H1 (cell line): ENCODE measurements at regions not wholly inside any gene's neighbourhood (a gene's known extent, or its start where the extent isn't known, plus 50 kb on each side); places are given as distances from the start of the nearest gene placed in this dataset.

ENCODE experiments used
- CTCF ChIA-PET: fragments of 300-600 bp; sonication (Branson Sonifier 250); formaldehyde crosslinking; loops from one replicate; lab custom pipeline; 2021; ENCODE audit not compliant: partially characterized antibody; lab: Charles Lee
- POLR2A ChIA-PET: fragments of 300-600 bp; sonication (Branson Sonifier 250); formaldehyde crosslinking; loops from one replicate; lab custom pipeline; 2021; ENCODE audit warnings: inconsistent platforms; ENCODE audit not compliant: partially characterized antibody; lab: Charles Lee
- DNase-seq, 2 experiments: peaks; one replicate each; pipeline versions ENCODE4 v3.0.0 to v3.0.0-alpha.2; 2010 to 2022; ENCODE audit warnings: low spot score in 2 of 2, low read depth in 1 of 2, mixed read lengths in 1 of 2
- FAIRE-seq: peaks from 2 replicates; lab custom pipeline; 2011; peaks lifted over from hg19 to GRCh38; lab: Jason Lieb, UNC
- H2AFZ ChIP-seq: 2 replicates; pipeline ENCODE4 v1.8.1; 2012; ENCODE audit warnings: low read length, inconsistent platforms
- H2AK5ac ChIP-seq: 2 replicates; pipeline ENCODE4 v1.6.1; 2013; ENCODE audit warnings: low read depth, low read length
- H2BK120ac ChIP-seq: replicated peaks from 2 replicates; pipeline ENCODE3; 2013; ENCODE audit warnings: low read depth, low read length, inconsistent platforms
- H2BK12ac ChIP-seq: 2 replicates; pipeline ENCODE4 v1.6.1; 2013; ENCODE audit warnings: low read depth, low read length
- H2BK15ac ChIP-seq: 2 replicates; pipeline ENCODE4 v1.6.1; 2013; ENCODE audit warnings: low read length
- H2BK20ac ChIP-seq: 2 replicates; pipeline ENCODE4 v1.6.1; 2013; ENCODE audit warnings: low read length
- H2BK5ac ChIP-seq: 2 replicates; pipeline ENCODE4 v1.6.1; 2013; ENCODE audit warnings: low read depth, low read length
- H3K14ac ChIP-seq: 2 replicates; pipeline ENCODE4 v1.6.1; 2013; ENCODE audit warnings: inconsistent platforms; ENCODE audit not compliant: insufficient read length
- H3K18ac ChIP-seq: 2 replicates; pipeline ENCODE4 v1.6.1; 2013; ENCODE audit warnings: low read length; ENCODE audit errors: extremely low read depth
- H3K23ac ChIP-seq: 2 replicates; pipeline ENCODE4 v1.6.1; 2013; ENCODE audit warnings: inconsistent platforms; ENCODE audit not compliant: insufficient read length
- H3K23me2 ChIP-seq: 2 replicates; pipeline ENCODE4 v1.6.1; 2013; ENCODE audit warnings: low read depth, low read length
- H3K27ac ChIP-seq: 2 replicates; pipeline ENCODE4 v1.6.1; 2011; ENCODE audit warnings: low read depth, low read length, inconsistent platforms
- H3K27me3 ChIP-seq, 4 experiments: replicated peaks in 1 of 4; 1 replicate in 1 of 4; 2 replicates in 3 of 4; pipeline versions ENCODE4 v1.6.1 to v1.8.1; 2011 to 2013; ENCODE audit warnings: low read length in 3 of 4, mild to moderate bottlenecking in 3 of 4, inconsistent platforms in 2 of 4, mixed read lengths in 2 of 4, moderate library complexity in 1 of 4; ENCODE audit not compliant: control insufficient read depth in 3 of 4, insufficient read depth in 3 of 4; ENCODE audit errors: extremely low read depth in 1 of 4
- H3K36me3 ChIP-seq, 4 experiments: 2 replicates each; pipeline versions ENCODE4 v1.6.1 to v1.8.1; 2011 to 2013; ENCODE audit warnings: mild to moderate bottlenecking in 4 of 4, low read length in 3 of 4, moderate library complexity in 2 of 4, control low read depth in 1 of 4, inconsistent platforms in 1 of 4; ENCODE audit not compliant: insufficient read depth in 4 of 4, control insufficient read depth in 2 of 4
- H3K4ac ChIP-seq: replicated peaks from 2 replicates; pipeline ENCODE3; 2013; ENCODE audit warnings: low read length, low read depth, mixed read lengths, inconsistent platforms; ENCODE audit not compliant: insufficient read length
- H3K4me1 ChIP-seq, 4 experiments: replicated peaks in 1 of 4; 1 replicate in 1 of 4; 2 replicates in 3 of 4; pipeline versions ENCODE4 v1.6.1 to v1.8.1; 2011 to 2013; ENCODE audit warnings: low read length in 3 of 4, inconsistent platforms in 2 of 4, mixed read lengths in 1 of 4; ENCODE audit not compliant: insufficient read depth in 4 of 4, control insufficient read depth in 3 of 4
- H3K4me2 ChIP-seq, 2 experiments: 2 replicates each; pipeline versions ENCODE4 v1.6.1 to v1.8.1; 2011 to 2013; ENCODE audit warnings: low read depth in 2 of 2, low read length in 2 of 2, control low read depth in 1 of 2, inconsistent platforms in 1 of 2, mild to moderate bottlenecking in 1 of 2; ENCODE audit not compliant: insufficient read depth in 1 of 2
- H3K4me3 ChIP-seq, 4 experiments: fragments of 200-600, 300-600 bp in 1 of 4; sonication (generic), shearing (Covaris generic), sonication (Bioruptor Twin) in 1 of 4; 2 replicates each; pipeline versions ENCODE4 v1.5.1 to v1.8.1; 2011 to 2016; ENCODE audit warnings: low read length in 4 of 4, low read depth in 3 of 4, control low read depth in 2 of 4, inconsistent platforms in 2 of 4, mild to moderate bottlenecking in 2 of 4, mixed read lengths in 1 of 4, moderate library complexity in 1 of 4; ENCODE audit not compliant: insufficient read depth in 2 of 4; ENCODE audit errors: extremely low read depth in 1 of 4
- H3K56ac ChIP-seq: replicated peaks from 2 replicates; pipeline ENCODE3; 2013; ENCODE audit warnings: low read depth, mild to moderate bottlenecking, mixed read lengths, low read length, inconsistent platforms; ENCODE audit not compliant: insufficient read length
- H3K79me1 ChIP-seq: 2 replicates; pipeline ENCODE4 v1.6.1; 2013; ENCODE audit warnings: low read depth, low read length, control low read depth
- H3K79me2 ChIP-seq, 2 experiments: 2 replicates each; pipeline versions ENCODE4 v1.6.1 to v1.8.1; 2012 to 2013; ENCODE audit warnings: low read length in 2 of 2, mild to moderate bottlenecking in 2 of 2, inconsistent platforms in 1 of 2; ENCODE audit not compliant: insufficient read depth in 2 of 2, control insufficient read depth in 1 of 2
- H3K9ac ChIP-seq, 4 experiments: replicated peaks in 1 of 4; 1 replicate in 1 of 4; 2 replicates in 3 of 4; pipeline versions ENCODE4 v1.6.1 to v1.8.1; 2011 to 2013; ENCODE audit warnings: low read depth in 3 of 4, low read length in 3 of 4, control low read depth in 2 of 4, mild to moderate bottlenecking in 2 of 4, moderate library complexity in 2 of 4, inconsistent platforms in 1 of 4; ENCODE audit errors: extremely low read depth in 1 of 4
- H3K9me3 ChIP-seq, 2 experiments: 2 replicates each; pipeline versions ENCODE4 v1.6.1 to v1.8.1; 2012 to 2013; ENCODE audit warnings: mild to moderate bottlenecking in 2 of 2, moderate library complexity in 2 of 2, control low read depth in 1 of 2, inconsistent platforms in 1 of 2, low read depth in 1 of 2, low read length in 1 of 2, mixed read lengths in 1 of 2; ENCODE audit not compliant: insufficient read depth in 2 of 2
- H4K20me1 ChIP-seq, 2 experiments: replicated peaks in 1 of 2; 2 replicates each; pipeline versions ENCODE3 to v1.8.1; 2011 to 2013; ENCODE audit warnings: inconsistent platforms in 2 of 2, low read length in 2 of 2, mild to moderate bottlenecking in 1 of 2; ENCODE audit not compliant: insufficient read depth in 2 of 2, control insufficient read depth in 1 of 2
- H4K5ac ChIP-seq: 2 replicates; pipeline ENCODE4 v1.6.1; 2013; ENCODE audit warnings: low read length, low read depth, mixed read lengths, inconsistent platforms; ENCODE audit not compliant: insufficient read length
- H4K8ac ChIP-seq: 2 replicates; pipeline ENCODE4 v1.8.0; 2013; ENCODE audit warnings: mild to moderate bottlenecking, moderate library complexity, low read length, inconsistent platforms; ENCODE audit not compliant: insufficient read depth; ENCODE audit errors: extremely low read depth
- H4K91ac ChIP-seq: replicated peaks from 2 replicates; pipeline ENCODE3; 2013; ENCODE audit warnings: low read length, mixed read lengths, inconsistent platforms; ENCODE audit not compliant: insufficient read length
- CBX5 ChIP-seq: fragments of 300-800, 300-1000 bp; sonication (generic); IDR thresholded peaks from 2 replicates; pipeline ENCODE4 v1.7.1; 2016; ENCODE audit warnings: antibody characterized with exemption, low read length, low read depth
- CTCF ChIP-seq, 3 experiments: IDR thresholded peaks; 1 replicate in 2 of 3; 2 replicates in 1 of 3; pipeline versions ENCODE4 v1.5.1 to v1.6.1; 2011; ENCODE audit warnings: low read length in 3 of 3, mild to moderate bottlenecking in 3 of 3, inconsistent platforms in 2 of 3, low read depth in 1 of 3, moderate library complexity in 1 of 3; ENCODE audit not compliant: insufficient read depth in 1 of 3; ENCODE audit errors: control extremely low read depth in 1 of 3
- EP300 ChIP-seq, 2 experiments: IDR thresholded peaks; 1 replicate in 1 of 2; 2 replicates in 1 of 2; pipeline ENCODE4 v1.6.1; 2011 to 2012; ENCODE audit warnings: low read depth in 2 of 2, low read length in 2 of 2, mild to moderate bottlenecking in 2 of 2, borderline replicate concordance in 1 of 2, inconsistent platforms in 1 of 2, moderate library complexity in 1 of 2
- GABPA ChIP-seq: IDR thresholded peaks from 2 replicates; pipeline ENCODE4 v1.6.1; 2011; ENCODE audit warnings: mild to moderate bottlenecking, low read length, moderate library complexity, borderline replicate concordance; ENCODE audit not compliant: insufficient read depth
- HDAC2 ChIP-seq, 2 experiments: fragments of 300-600 bp in 1 of 2; sonication (generic) in 1 of 2; IDR thresholded peaks; 2 replicates each; pipeline ENCODE4 v1.6.1; 2011 to 2012; ENCODE audit warnings: low read depth in 2 of 2, low read length in 2 of 2, mild to moderate bottlenecking in 2 of 2, moderate library complexity in 2 of 2, borderline replicate concordance in 1 of 2, inconsistent platforms in 1 of 2
- HDAC6 ChIP-seq: IDR thresholded peaks from one replicate; pipeline ENCODE4 v1.7.1; 2012; ENCODE audit warnings: low read depth, mild to moderate bottlenecking, inconsistent platforms, low read length, moderate library complexity
- NRF1 ChIP-seq: IDR thresholded peaks from 2 replicates; pipeline ENCODE4 v1.6.1; 2011; ENCODE audit warnings: mild to moderate bottlenecking, low read depth, low read length, improper control_type of control experiment
- RBBP5 ChIP-seq: IDR thresholded peaks from 2 replicates; pipeline ENCODE4 v1.7.1; 2012; ENCODE audit warnings: low read depth, mild to moderate bottlenecking, inconsistent platforms, low read length, moderate library complexity, borderline replicate concordance
- SIN3A ChIP-seq, 2 experiments: IDR thresholded peaks in 1 of 2; conservative IDR thresholded peaks in 1 of 2; 2 replicates each; pipeline ENCODE4 v1.6.1; 2011 to 2012; ENCODE audit warnings: low read length in 2 of 2, improper control_type of control experiment in 1 of 2, low read depth in 1 of 2, mild to moderate bottlenecking in 1 of 2
- SIRT6 ChIP-seq: IDR thresholded peaks from one replicate; pipeline ENCODE4 v1.7.1; 2012; ENCODE audit warnings: low read length, inconsistent platforms
- TAF1 ChIP-seq: IDR thresholded peaks from 2 replicates; pipeline ENCODE4 v1.6.1; 2011; ENCODE audit warnings: mild to moderate bottlenecking, low read depth, low read length
- WGBS, 2 experiments: shearing (Covaris generic) in 1 of 2; methylation state at CpG; one replicate each; pipeline versions ENCODE4 v1.1.6 to v1.1.7; 2013 to 2015; ENCODE audit warnings: low lambda C conversion rate in 2 of 2, mixed read lengths in 2 of 2, inconsistent platforms in 1 of 2, low coverage in 1 of 2, missing lambda C conversion rate in 1 of 2; ENCODE audit not compliant: insufficient replicate concordance in 2 of 2, insufficient coverage in 1 of 2, insufficient read length in 1 of 2; ENCODE audit errors: extremely low coverage in 1 of 2, missing lambda C conversion rate in 1 of 2; 5-methylcytosine and 5-hydroxymethylcytosine counted together

DNA sequence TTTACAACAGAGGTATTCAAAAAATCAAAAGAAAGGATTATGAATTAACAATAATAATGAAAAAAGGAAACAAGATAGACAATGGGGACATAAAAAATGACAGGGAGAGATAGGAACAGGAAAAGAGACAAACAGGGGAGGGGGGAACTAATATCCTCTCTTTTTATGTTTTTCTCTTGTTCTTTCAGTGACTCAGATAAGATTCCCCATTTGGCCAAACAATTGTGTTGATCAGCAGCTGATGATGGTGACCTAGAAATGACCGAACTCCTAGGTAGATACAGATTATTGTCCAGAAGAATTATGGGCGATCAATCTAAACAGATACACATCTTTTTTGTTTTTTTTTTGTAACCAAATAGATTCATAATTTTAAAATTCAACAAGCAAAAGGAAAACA is 1277.2 kb upstream of the FLRT2 start:
- WGBS, 2 experiments, result 85% methylated on average over 2 of the region's 2 CpGs; no CpG with 5 or more reads in 1 of the 2 experiments
- Histone ChIP-seq H3K56ac (no peak overlapping the region), H3K79me1 (no peaks in the 10 kb centered on the region), H2BK15ac (no peak overlapping the region), H2AFZ (no peak overlapping the region), H3K4me1 (peaks cover 0 to 2% (median 1%) of the 10 kb centered on the region in 4 experiments; a peak in 1 of 7 replicates), H3K79me2 (no peaks in the 10 kb centered on the region), H2BK5ac (no peak overlapping the region), H3K14ac (no peak overlapping the region), H4K20me1 (no peaks in the 10 kb centered on the region), H3K9ac (no peak overlapping the region), H3K27ac (no peak overlapping the region), H2BK120ac (no peak overlapping the region), H2AK5ac (no peak overlapping the region), H3K4ac (no peak overlapping the region), H3K4me3 (no peak overlapping the region), H3K23me2 (no peaks in the 10 kb centered on the region), H3K27me3 (no peaks in the 10 kb centered on the region), H3K23ac (no peak overlapping the region), H3K18ac (no peak overlapping the region), H3K36me3 (no peaks in the 10 kb centered on the region), H4K91ac (no peak overlapping the region), H4K5ac (no peak overlapping the region), H2BK12ac (no peak overlapping the region), H2BK20ac (no peak overlapping the region), H3K9me3 (no peaks in the 10 kb centered on the region), H3K4me2 (no peak overlapping the region), H4K8ac (no peak overlapping the region)
- no peak for FAIRE-seq
- CTCF ChIA-PET, result no interaction called here
- POLR2A ChIA-PET, result no interaction called here
- DNase-seq, result no peak
- TF ChIP-seq EP300 (IDR thresholded peaks at IDR 0.05; ENCODE audit: borderline replicate concordance in 1 of 2, low read depth in 2 of 2, low read length in 2 of 2) (no peak), HDAC6 (no peak), HDAC2 (IDR thresholded peaks at IDR 0.05; ENCODE audit: borderline replicate concordance in 1 of 2, low read depth in 2 of 2, low read length in 2 of 2) (no peak), CTCF (IDR thresholded peaks at IDR 0.05; ENCODE audit: control extremely low read depth in 1 of 3, insufficient read depth in 1 of 3, low read depth in 1 of 3, low read length in 3 of 3) (no peak), TAF1 (no peak), NRF1 (no peak), SIN3A (conservative IDR thresholded peaks at IDR 0.05 in 1 of 2, IDR thresholded peaks at IDR 0.05 in 1 of 2; ENCODE audit: low read depth in 1 of 2, low read length in 2 of 2) (no peak), GABPA (no peak), RBBP5 (no peak), CBX5 (no peak), SIRT6 (no peak)
